Progenitor cell of endocrine pancreas (in vitro differentiated cells): ENCODE measurements at regions not wholly inside any gene's neighbourhood (a gene's known extent, or its start where the extent isn't known, plus 50 kb on each side); places are given as distances from the start of the nearest gene placed in this dataset.
"Not testable (repeated sequence)": the region's sequence is repeated elsewhere in the genome, so short reads cannot be mapped to it uniquely, and the experiment has no call there.

Source experiments
- DNase-seq: peaks from one replicate; pipeline ENCODE4 v3.0.0; 2021; ENCODE audit warnings: low spot score; ENCODE audit not compliant: unreplicated experiment
- H3K27ac Mint-ChIP-seq: 2 replicates; pipeline ENCODE4 v1.8.0; 2021; ENCODE audit warnings: mild to moderate bottlenecking, moderate library complexity, mixed read lengths
- H3K27me3 Mint-ChIP-seq: 2 replicates; pipeline ENCODE4 v1.8.0; 2021; ENCODE audit warnings: mixed read lengths
- H3K36me3 Mint-ChIP-seq: 2 replicates; pipeline ENCODE4 v1.8.0; 2022; ENCODE audit warnings: mixed read lengths; ENCODE audit not compliant: insufficient read depth
- H3K4me1 Mint-ChIP-seq: 2 replicates; pipeline ENCODE4 v1.8.0; 2021; ENCODE audit warnings: low read depth, mixed read lengths
- H3K4me3 Mint-ChIP-seq: 2 replicates; pipeline ENCODE4 v1.8.0; 2021; ENCODE audit warnings: low read depth, mild to moderate bottlenecking, moderate library complexity, mixed read lengths
- H3K9me3 Mint-ChIP-seq: 2 replicates; pipeline ENCODE4 v1.8.0; 2021; ENCODE audit warnings: low read depth, mixed read lengths
- CTCF ChIP-seq: fragments of 200-600 bp; sonication (generic); IDR thresholded peaks from one replicate; pipeline ENCODE4 v1.5.0; 2021; ENCODE audit warnings: antibody characterized with exemption, mild to moderate bottlenecking; ENCODE audit not compliant: unreplicated experiment

DNA sequence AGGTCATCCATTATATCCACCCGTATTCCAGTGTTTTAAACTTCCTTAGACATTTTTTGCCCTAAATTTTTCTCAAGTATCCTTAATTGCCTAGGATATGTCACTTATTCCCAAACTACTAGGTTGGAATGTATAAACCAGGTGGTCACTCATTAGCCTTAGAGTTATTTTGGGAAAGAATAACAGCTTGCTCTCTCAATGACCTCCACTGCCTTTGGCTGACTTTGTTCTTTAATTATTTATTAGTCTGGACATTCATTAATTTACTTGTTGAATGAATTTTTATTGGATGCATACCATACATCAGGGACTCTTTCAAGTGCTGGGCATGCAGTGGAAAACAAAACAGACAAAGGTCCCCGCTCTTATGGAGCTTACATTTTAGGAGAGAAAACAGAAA lies 609.3 kb upstream of the IGFBP7 start:
- no peaks in the 10 kb centered on the region for H3K4me1 Mint-ChIP-seq
- no peaks in the 10 kb centered on the region for H3K27me3 Mint-ChIP-seq
- DNase-seq, result no peak
- no peak overlapping the region for H3K4me3 Mint-ChIP-seq
- no peak overlapping the region for H3K27ac Mint-ChIP-seq
- TF ChIP-seq CTCF, result no peak
- H3K36me3 Mint-ChIP-seq, result no peaks in the 10 kb centered on the region
- peaks cover 9% of the 10 kb centered on the region for H3K9me3 Mint-ChIP-seq

GRCh38 chr4:57714313-57714712 lies 604.1 kb upstream of the IGFBP7 start:
- H3K4me1 Mint-ChIP-seq, DNase-seq, H3K27ac Mint-ChIP-seq, H3K9me3 Mint-ChIP-seq, H3K36me3 Mint-ChIP-seq, H3K27me3 Mint-ChIP-seq, H3K4me3 Mint-ChIP-seq: not testable (repeated sequence)

GRCh38 chr4:57710053-57710452 lies 599.9 kb upstream of the IGFBP7 start:
- no peaks in the 10 kb centered on the region for H3K9me3 Mint-ChIP-seq

GRCh38 chr4:57691370-57691769 lies 581.2 kb upstream of the IGFBP7 start:
- Mint-ChIP-seq H3K27ac (no peak overlapping the region), H3K4me3 (no peak overlapping the region), H3K27me3 (no peaks in the 10 kb centered on the region), H3K36me3 (no peaks in the 10 kb centered on the region), H3K4me1 (no peaks in the 10 kb centered on the region), H3K9me3 (peaks cover 6% of the 10 kb centered on the region)
- TF ChIP-seq CTCF, result no peak
- no peak for DNase-seq

More at GRCh38 chr4:57710053-57710452, 599.9 kb upstream of the IGFBP7 start:
- Mint-ChIP-seq H3K27me3 (no peaks in the 10 kb centered on the region), H3K27ac (no peak overlapping the region), H3K4me1 (peaks cover 7% of the 10 kb centered on the region), H3K4me3 (no peak overlapping the region), H3K36me3 (no peaks in the 10 kb centered on the region)
- no peak for DNase-seq
- TF ChIP-seq CTCF, result no peak

GRCh38 chr4:57689693-57690205 lies 579.6 kb upstream of the IGFBP7 start:
- no peak for DNase-seq
- Mint-ChIP-seq H3K36me3 (no peaks in the 10 kb centered on the region), H3K27ac (no peak overlapping the region), H3K4me3 (no peak overlapping the region), H3K27me3 (no peaks in the 10 kb centered on the region), H3K4me1 (no peaks in the 10 kb centered on the region), H3K9me3 (peaks cover 6% of the 10 kb centered on the region)
- no peak for TF ChIP-seq CTCF

GRCh38 chr4:57682275-57682674 lies 572.1 kb upstream of the IGFBP7 start:
- Mint-ChIP-seq H3K36me3 (no peaks in the 10 kb centered on the region), H3K9me3 (no peaks in the 10 kb centered on the region), H3K4me1 (peaks cover 2% of the 10 kb centered on the region), H3K27ac (no peak overlapping the region), H3K27me3 (no peaks in the 10 kb centered on the region), H3K4me3 (no peak overlapping the region)
- no peak for TF ChIP-seq CTCF
- DNase-seq, result no peak
